ENCODE measurements at regions not wholly inside any gene's neighbourhood (a gene's known extent, or its start where the extent isn't known, plus 50 kb on each side); places are given as distances from the start of the nearest gene placed in this dataset.
A peak's percentile ranks its signal among the peaks of the same experiment; 100 is the strongest.

DNA sequence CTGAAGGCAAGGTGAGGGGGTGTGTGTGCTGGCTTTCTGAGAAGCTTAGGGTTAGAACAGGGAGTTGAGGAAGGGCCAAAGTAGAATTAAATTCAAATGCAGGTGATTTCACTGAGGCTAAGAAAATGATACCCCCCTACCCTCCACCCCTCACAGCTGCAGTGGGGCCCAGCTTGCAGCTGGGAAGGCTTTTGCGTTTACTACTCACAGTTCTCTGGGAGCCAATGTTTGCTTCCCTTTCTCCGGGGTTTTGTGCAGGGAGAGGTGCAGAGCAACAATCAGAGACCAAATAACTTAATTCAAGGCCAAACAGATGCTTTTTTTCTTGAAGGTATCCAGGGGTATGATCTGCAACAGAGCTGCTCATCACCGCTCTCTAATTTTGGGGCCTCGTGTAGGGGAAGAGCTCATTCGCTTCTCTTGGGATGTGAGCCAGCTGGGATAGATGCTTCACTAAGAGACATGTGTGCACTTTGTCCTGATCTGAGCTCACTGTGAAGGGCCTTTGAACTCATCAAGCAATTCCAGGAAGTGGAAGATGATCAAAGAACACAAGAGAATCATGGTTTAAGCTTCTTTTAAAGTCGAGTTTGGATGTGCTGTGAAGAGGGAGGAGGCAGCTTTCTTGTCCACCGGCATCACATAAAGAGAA, 122.7 kb upstream of the C1GALT1C1 start:
- H3K4me3 ChIP-seq (ENCODE audit: low read length): no peak overlapping the region
- peaks cover 7% of the 10 kb centered on the region for H3K4me1 ChIP-seq (ENCODE audit: control insufficient read depth, insufficient read depth, low read length)
- H3K9ac ChIP-seq (ENCODE audit: low read length): no peak overlapping the region
- H3K27me3 ChIP-seq (replicated peaks; ENCODE audit: control insufficient read depth, insufficient read depth, low read length): no peaks in the 10 kb centered on the region
- H3K9me3 ChIP-seq (ENCODE audit: control insufficient read depth, low read length): no peaks in the 10 kb centered on the region
- H3K36me3 ChIP-seq (ENCODE audit: control insufficient read depth, insufficient read depth, low read length, severe bottlenecking): no peaks in the 10 kb centered on the region
- no peak for DNase-seq (ENCODE audit: low read depth)

DNA sequence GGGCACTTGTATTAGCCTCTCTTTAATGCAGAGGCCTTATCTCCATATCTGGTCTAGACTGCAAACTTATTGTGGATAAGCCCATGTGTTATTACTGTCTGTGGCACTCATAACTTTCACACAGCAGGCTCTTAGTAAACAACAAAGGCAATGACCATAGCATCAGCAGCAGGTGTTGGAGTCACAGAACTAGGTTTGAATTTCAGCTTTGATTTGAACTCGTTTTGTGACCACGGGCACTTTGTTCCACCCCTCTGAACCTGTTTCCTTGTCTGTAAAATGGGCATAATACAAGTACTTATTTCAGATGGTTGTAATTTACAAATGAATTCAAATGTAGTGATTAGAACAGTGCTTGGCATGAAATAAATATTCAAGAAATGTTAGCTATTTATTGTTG, 121.8 kb upstream of the C1GALT1C1 start:
- H3K9me3 ChIP-seq (ENCODE audit: control insufficient read depth, low read length): no peaks in the 10 kb centered on the region

DNA sequence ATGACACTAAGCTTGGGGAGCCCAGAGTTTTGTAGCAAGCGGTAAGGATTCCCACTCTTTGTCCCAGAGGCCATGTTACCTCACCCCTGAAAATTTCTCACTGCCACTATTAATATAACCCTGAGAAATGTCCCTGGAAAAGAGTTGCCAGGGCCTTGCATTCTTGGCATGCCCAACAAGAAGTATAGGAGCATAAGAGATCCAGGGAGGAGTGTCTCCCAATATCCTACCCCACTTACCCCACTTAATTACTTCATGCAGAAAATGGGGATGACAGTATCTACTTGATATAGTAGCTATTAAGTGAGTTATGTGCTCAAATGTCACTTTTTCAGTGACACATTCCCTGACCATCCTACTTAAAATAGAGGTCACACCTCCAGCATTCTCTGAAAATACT, 120.5 kb upstream of the C1GALT1C1 start:
- DNase-seq (ENCODE audit: low read depth): no peak
- peaks cover 7% of the 10 kb centered on the region for H3K4me1 ChIP-seq (ENCODE audit: control insufficient read depth, insufficient read depth, low read length)
- H3K9ac ChIP-seq (ENCODE audit: low read length): no peak overlapping the region
- no peaks in the 10 kb centered on the region for H3K9me3 ChIP-seq (ENCODE audit: control insufficient read depth, low read length)
- H3K27me3 ChIP-seq (replicated peaks; ENCODE audit: control insufficient read depth, insufficient read depth, low read length): no peaks in the 10 kb centered on the region
- H3K4me3 ChIP-seq (ENCODE audit: low read length): no peak overlapping the region
- H3K36me3 ChIP-seq (ENCODE audit: control insufficient read depth, insufficient read depth, low read length, severe bottlenecking): no peaks in the 10 kb centered on the region

More for the DNA sequence above, 121.8 kb upstream of the C1GALT1C1 start:
- Histone ChIP-seq H3K36me3 (ENCODE audit: control insufficient read depth, insufficient read depth, low read length, severe bottlenecking) (no peaks in the 10 kb centered on the region), H3K27me3 (replicated peaks; ENCODE audit: control insufficient read depth, insufficient read depth, low read length) (no peaks in the 10 kb centered on the region), H3K4me3 (ENCODE audit: low read length) (no peak overlapping the region), H3K4me1 (ENCODE audit: control insufficient read depth, insufficient read depth, low read length) (peaks cover 7% of the 10 kb centered on the region), H3K9ac (ENCODE audit: low read length) (no peak overlapping the region)
- no peak for DNase-seq (ENCODE audit: low read depth)

DNA sequence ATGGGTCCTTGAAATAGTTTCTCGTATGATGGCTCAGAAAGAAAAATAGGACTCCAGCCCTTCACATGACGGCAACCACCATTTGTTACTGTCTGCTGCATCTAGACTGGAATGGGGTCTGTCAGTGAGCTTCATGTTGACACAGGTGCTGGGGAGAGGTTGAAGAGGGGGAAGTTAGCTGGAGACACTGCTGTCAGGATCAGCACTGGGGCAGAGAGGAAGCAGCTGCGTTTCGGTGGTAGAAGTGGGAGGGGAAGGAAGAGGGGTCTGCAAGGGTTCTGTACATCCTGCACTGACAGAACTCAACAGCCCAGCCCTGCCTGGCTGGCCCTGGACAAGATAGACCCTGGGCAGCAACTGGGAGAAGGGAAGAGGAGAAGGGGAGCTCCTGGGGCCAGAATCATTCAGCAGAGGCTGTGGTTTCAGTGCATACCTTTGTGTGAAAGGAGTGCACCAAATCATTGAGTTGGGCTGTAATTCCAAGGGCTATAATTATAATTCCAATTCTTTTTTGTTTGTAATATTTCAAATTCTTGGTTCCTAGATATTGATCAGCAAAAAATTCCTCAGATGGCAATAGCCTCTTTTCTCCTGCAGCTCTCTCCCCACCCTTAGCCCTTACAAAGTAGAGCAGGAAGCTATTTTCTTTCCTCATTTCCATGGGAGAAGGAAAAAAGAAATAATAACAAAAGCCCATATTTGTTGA, 119.4 kb upstream of the C1GALT1C1 start:
- peak; percentile 46 for DNase-seq (ENCODE audit: low read depth)

DNA sequence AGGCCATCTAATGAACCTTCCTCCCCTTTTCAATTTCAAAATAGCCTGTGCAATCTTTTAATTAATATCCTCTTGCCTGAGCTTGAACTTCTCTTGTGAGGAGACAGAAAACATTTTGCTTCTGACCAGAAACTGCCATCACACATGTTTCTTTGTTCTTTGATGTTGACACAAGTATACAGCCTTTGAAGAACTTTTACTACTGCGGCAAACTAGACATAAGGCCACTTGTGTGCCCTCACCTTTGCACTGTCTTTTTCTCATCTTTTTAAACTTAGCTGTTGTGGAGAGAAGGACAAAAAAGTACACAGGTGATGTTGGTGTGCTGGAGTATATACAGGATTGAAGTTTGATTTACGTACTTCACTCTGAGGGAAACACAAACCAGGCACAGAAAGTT, 116.3 kb upstream of the C1GALT1C1 start:
- peaks cover 4% of the 10 kb centered on the region for H3K9me3 ChIP-seq (ENCODE audit: control insufficient read depth, low read length)
- DNase-seq (ENCODE audit: low read depth): no peak
- H3K4me1 ChIP-seq (ENCODE audit: control insufficient read depth, insufficient read depth, low read length): peaks cover 7% of the 10 kb centered on the region
- H3K4me3 ChIP-seq (ENCODE audit: low read length): no peak overlapping the region
- H3K27me3 ChIP-seq (replicated peaks; ENCODE audit: control insufficient read depth, insufficient read depth, low read length): no peaks in the 10 kb centered on the region
- H3K36me3 ChIP-seq (ENCODE audit: control insufficient read depth, insufficient read depth, low read length, severe bottlenecking): no peaks in the 10 kb centered on the region
- H3K9ac ChIP-seq (ENCODE audit: low read length): no peak overlapping the region

More for the DNA sequence above, 119.4 kb upstream of the C1GALT1C1 start:
- no peaks in the 10 kb centered on the region for H3K36me3 ChIP-seq (ENCODE audit: control insufficient read depth, insufficient read depth, low read length, severe bottlenecking)
- no peaks in the 10 kb centered on the region for H3K27me3 ChIP-seq (replicated peaks; ENCODE audit: control insufficient read depth, insufficient read depth, low read length)
- H3K9ac ChIP-seq (ENCODE audit: low read length): no peak overlapping the region
- H3K4me1 ChIP-seq (ENCODE audit: control insufficient read depth, insufficient read depth, low read length): peaks cover 7% of the 10 kb centered on the region
- H3K4me3 ChIP-seq (ENCODE audit: low read length): no peak overlapping the region
- peaks cover 4% of the 10 kb centered on the region for H3K9me3 ChIP-seq (ENCODE audit: control insufficient read depth, low read length)

DNA sequence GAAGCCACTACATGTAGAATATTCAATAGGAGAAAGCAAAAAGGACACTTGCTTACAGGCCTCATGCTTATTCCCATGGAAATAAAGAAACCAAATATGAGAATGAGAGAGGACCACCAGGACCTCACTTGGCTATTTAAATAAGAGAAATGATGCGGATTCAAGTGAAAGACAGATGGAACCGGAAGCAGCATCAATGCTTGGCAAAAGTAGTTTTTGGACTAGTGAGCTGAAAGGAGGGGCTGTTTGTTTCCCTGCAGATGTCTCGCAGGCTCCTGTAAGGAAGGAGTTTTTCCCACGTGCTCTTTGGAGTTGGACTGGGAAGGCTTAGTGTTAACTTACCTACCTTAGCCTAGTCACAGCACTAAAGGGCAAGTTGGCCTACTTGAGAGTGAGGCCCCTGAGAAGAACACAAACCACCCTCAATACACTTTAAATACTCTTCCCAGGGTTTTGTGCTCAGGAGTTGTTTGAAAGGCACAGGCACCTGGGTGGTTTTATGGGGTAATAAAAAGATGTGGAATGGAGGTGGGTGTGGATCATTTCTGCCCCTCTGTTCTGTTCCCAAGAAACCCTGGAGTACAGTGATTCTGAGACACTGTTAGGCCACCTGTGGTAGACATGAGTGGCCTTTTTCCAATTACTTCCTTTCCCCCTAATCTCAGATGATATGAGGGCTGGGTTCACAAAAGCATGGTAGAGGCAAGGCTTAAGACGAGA, 113.3 kb upstream of the C1GALT1C1 start:
- Histone ChIP-seq H3K36me3 (ENCODE audit: control insufficient read depth, insufficient read depth, low read length, severe bottlenecking) (no peaks in the 10 kb centered on the region), H3K4me3 (ENCODE audit: low read length) (no peak overlapping the region), H3K9ac (ENCODE audit: low read length) (no peak overlapping the region), H3K27me3 (replicated peaks; ENCODE audit: control insufficient read depth, insufficient read depth, low read length) (no peaks in the 10 kb centered on the region), H3K9me3 (ENCODE audit: control insufficient read depth, low read length) (peaks cover 4% of the 10 kb centered on the region), H3K4me1 (ENCODE audit: control insufficient read depth, insufficient read depth, low read length) (peaks cover 5% of the 10 kb centered on the region)
- DNase-seq (ENCODE audit: low read depth): no peak

DNA sequence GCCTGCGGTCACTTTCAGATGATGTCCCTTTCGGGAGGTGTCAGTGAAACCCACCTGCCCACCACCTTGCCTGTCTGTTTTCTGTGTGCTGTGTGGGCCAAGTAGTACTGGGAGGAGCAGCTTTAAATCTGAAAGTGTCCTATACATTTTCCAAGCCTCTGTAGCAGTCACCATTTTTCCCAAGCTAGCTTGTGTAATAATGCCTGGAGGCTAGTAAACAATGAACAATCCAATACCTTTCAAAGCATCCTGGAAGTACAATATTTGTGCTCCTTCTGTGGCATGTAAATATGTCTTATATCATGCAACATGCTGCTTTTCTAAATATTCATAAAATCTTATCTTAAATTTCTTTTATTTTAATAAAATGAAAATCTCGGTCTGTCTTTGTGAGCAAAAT, 111.6 kb upstream of the C1GALT1C1 start:
- H3K9me3 ChIP-seq (ENCODE audit: control insufficient read depth, low read length): peaks cover 4% of the 10 kb centered on the region
- no peaks in the 10 kb centered on the region for H3K27me3 ChIP-seq (replicated peaks; ENCODE audit: control insufficient read depth, insufficient read depth, low read length)
- no peak overlapping the region for H3K4me3 ChIP-seq (ENCODE audit: low read length)
- no peaks in the 10 kb centered on the region for H3K36me3 ChIP-seq (ENCODE audit: control insufficient read depth, insufficient read depth, low read length, severe bottlenecking)
- peaks cover 12% of the 10 kb centered on the region for H3K4me1 ChIP-seq (ENCODE audit: control insufficient read depth, insufficient read depth, low read length)
- DNase-seq (ENCODE audit: low read depth): peak; percentile 48
- no peak overlapping the region for H3K9ac ChIP-seq (ENCODE audit: low read length)

DNA sequence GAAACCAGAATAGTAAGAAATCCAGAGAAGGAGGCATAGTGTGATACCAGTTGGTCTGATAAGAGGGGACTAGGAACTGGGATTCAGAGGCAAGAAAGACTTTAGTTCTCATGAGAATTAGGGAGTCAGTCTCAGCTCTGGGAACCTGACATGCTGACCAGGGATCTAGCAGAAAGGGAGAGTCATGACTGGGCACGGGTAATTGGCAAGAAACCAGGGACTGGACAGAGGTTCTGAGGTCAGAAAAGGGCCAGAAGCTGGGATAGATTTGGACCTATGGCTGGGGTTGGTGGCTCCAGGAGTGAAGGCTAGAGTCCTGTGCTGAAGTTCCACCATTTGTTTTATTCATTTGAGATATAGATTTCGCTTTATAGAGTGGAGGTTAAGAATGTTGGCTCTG, 110.2 kb upstream of the C1GALT1C1 start:
- H3K36me3 ChIP-seq (ENCODE audit: control insufficient read depth, insufficient read depth, low read length, severe bottlenecking): no peaks in the 10 kb centered on the region
- no peak for DNase-seq (ENCODE audit: low read depth)
- no peaks in the 10 kb centered on the region for H3K27me3 ChIP-seq (replicated peaks; ENCODE audit: control insufficient read depth, insufficient read depth, low read length)
- no peak overlapping the region for H3K9ac ChIP-seq (ENCODE audit: low read length)
- peaks cover 4% of the 10 kb centered on the region for H3K9me3 ChIP-seq (ENCODE audit: control insufficient read depth, low read length)
- H3K4me3 ChIP-seq (ENCODE audit: low read length): no peak overlapping the region
- peaks cover 15% of the 10 kb centered on the region for H3K4me1 ChIP-seq (ENCODE audit: control insufficient read depth, insufficient read depth, low read length)

DNA sequence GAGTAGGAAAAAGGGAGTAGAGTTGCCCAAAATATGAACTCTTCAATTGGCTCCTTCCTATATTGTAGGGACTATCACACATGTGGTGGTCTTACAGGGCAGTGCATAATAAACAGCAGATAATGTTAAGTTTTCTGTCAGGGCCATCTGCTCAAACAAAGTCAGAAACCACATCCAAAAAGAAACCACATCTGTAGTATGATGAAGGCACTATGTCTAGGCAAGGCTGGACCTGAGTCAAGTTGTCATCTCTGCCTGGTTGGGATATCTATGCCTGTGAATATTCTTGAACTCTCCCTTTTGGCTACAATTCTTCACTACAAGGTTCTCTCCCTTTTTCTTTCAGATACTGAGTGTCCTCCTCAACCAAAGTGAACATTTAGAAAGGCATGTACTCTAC, 109.4 kb upstream of the C1GALT1C1 start:
- H3K4me3 ChIP-seq (ENCODE audit: low read length): no peak overlapping the region
- no peak for DNase-seq (ENCODE audit: low read depth)
- H3K27me3 ChIP-seq (replicated peaks; ENCODE audit: control insufficient read depth, insufficient read depth, low read length): no peaks in the 10 kb centered on the region
- H3K9ac ChIP-seq (ENCODE audit: low read length): no peak overlapping the region
- no peaks in the 10 kb centered on the region for H3K9me3 ChIP-seq (ENCODE audit: control insufficient read depth, low read length)
- peaks cover 18% of the 10 kb centered on the region for H3K4me1 ChIP-seq (ENCODE audit: control insufficient read depth, insufficient read depth, low read length)
- H3K36me3 ChIP-seq (ENCODE audit: control insufficient read depth, insufficient read depth, low read length, severe bottlenecking): no peaks in the 10 kb centered on the region

DNA sequence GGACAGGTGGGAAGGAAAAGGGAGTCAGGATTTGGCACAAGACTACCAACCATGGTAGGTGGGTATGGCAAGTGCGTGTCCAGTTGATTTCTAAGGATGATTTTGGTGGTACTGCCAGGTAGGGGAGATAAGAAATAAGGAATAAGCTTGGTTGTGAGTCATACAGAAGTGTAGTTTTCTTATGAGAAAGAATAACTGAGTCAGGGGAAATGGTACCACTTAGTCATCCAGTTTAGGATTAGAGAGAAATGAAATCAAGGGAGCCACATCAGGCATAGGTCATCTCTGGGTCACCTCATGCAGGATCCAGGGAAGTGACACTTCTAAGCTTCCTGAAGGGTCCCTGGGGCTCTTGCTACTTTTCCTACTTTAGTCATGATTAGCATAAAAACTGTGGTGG, 107.1 kb upstream of the C1GALT1C1 start:
- no peaks in the 10 kb centered on the region for H3K9me3 ChIP-seq (ENCODE audit: control insufficient read depth, low read length)
- peaks cover 18% of the 10 kb centered on the region for H3K4me1 ChIP-seq (ENCODE audit: control insufficient read depth, insufficient read depth, low read length)
- no peak overlapping the region for H3K4me3 ChIP-seq (ENCODE audit: low read length)
- H3K36me3 ChIP-seq (ENCODE audit: control insufficient read depth, insufficient read depth, low read length, severe bottlenecking): no peaks in the 10 kb centered on the region
- no peak for DNase-seq (ENCODE audit: low read depth)
- H3K27me3 ChIP-seq (replicated peaks; ENCODE audit: control insufficient read depth, insufficient read depth, low read length): no peaks in the 10 kb centered on the region
- no peak overlapping the region for H3K9ac ChIP-seq (ENCODE audit: low read length)

DNA sequence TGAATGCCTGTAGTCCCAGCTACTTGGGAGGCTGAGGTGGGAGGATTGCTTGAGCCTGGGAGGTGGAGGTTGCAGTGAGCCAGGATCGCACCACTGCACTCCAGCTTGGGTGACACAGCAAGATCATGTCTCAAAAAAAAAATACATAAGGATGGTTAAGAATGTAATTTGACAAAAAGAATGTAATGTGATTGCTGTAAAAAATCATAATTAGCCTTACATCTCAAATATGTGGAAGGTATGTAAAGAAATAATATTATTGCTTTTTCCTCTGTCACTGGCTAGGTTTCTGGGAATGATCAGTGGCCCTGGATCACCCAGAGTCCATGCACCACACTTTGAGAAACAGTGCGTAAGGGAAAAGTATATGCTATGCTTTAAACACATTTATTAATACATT, 106.1 kb upstream of the C1GALT1C1 start:
- Histone ChIP-seq H3K4me1 (ENCODE audit: control insufficient read depth, insufficient read depth, low read length) (peaks cover 18% of the 10 kb centered on the region), H3K9ac (ENCODE audit: low read length) (peak overlapping the region; percentile 5), H3K9me3 (ENCODE audit: control insufficient read depth, low read length) (no peaks in the 10 kb centered on the region), H3K36me3 (ENCODE audit: control insufficient read depth, insufficient read depth, low read length, severe bottlenecking) (no peaks in the 10 kb centered on the region), H3K27me3 (replicated peaks; ENCODE audit: control insufficient read depth, insufficient read depth, low read length) (no peaks in the 10 kb centered on the region), H3K4me3 (ENCODE audit: low read length) (no peak overlapping the region)
- DNase-seq (ENCODE audit: low read depth): no peak
